Uterus (tissue), 2 donors: ENCODE measurements at regions not wholly inside any gene's neighbourhood (a gene's known extent, or its start where the extent isn't known, plus 50 kb on each side); places are given as distances from the start of the nearest gene placed in this dataset.

ENCODE experiments used
- CTCF ChIP-seq, 4 experiments: fragments of 200-600 bp in 2 of 4; fragments of 450-650 bp in 2 of 4; sonication (generic) in 2 of 4; IDR thresholded peaks; one replicate each; pipeline ENCODE4 v1.5.1; 2016 to 2019; ENCODE audit warnings: antibody characterized with exemption in 4 of 4, mild to moderate bottlenecking in 2 of 4, moderate library complexity in 1 of 4
- POLR2A ChIP-seq, 2 donors: fragments of 450-650 bp; IDR thresholded peaks; one replicate each; pipeline ENCODE4 v1.6.1; 2016; ENCODE audit warnings: antibody characterized with exemption in 2 of 2, mild to moderate bottlenecking in 1 of 2, moderate library complexity in 1 of 2

- TF ChIP-seq POLR2A (IDR thresholded peaks at IDR 0.05): no peak
- TF ChIP-seq CTCF (IDR thresholded peaks at IDR 0.05): no peak
These were observed 452.0 kb downstream of the DMAC1 start for GRCh38 chr9:7347556-7347955.
